Pancreas (tissue), 10 donors: ENCODE measurements at regions not wholly inside any gene's neighbourhood (a gene's known extent, or its start where the extent isn't known, plus 50 kb on each side); places are given as distances from the start of the nearest gene placed in this dataset.

Experiments used
- ATAC-seq, 4 donors: fragments of 200-7000 bp; cut with Tn5 transposase; one replicate each; pipeline versions ENCODE4 v1.8.0 to v1.9.1; 2020; ENCODE audit warnings: mild to moderate bottlenecking in 4 of 4, moderate library complexity in 4 of 4
- DNase-seq, 6 donors: peaks; one replicate each; pipeline ENCODE4 v3.0.0-alpha.2; 2020
- FAIRE-seq: peaks from 2 replicates; lab custom pipeline; 2012; peaks lifted over from hg19 to GRCh38; lab: Jason Lieb, UNC
- H3K27ac ChIP-seq, 4 donors: fragments of 200-600 bp; sonication (generic); 1 replicate in 3 of 4; 2 replicates in 1 of 4; pipeline versions ENCODE4 v1.5.0 to v1.8.0; 2020
- H3K27me3 ChIP-seq, 4 donors: fragments of 200-600 bp; one replicate each; pipeline ENCODE4 v1.8.0; 2021
- H3K36me3 ChIP-seq, 3 donors: fragments of 200-600 bp; sonication (generic) in 1 of 3; one replicate each; pipeline versions ENCODE4 v1.5.0 to v1.8.0; 2020 to 2021
- H3K4me1 ChIP-seq, 3 donors: fragments of 200-600 bp; one replicate each; pipeline ENCODE4 v1.8.0; 2021
- H3K4me3 ChIP-seq, 4 donors: fragments of 200-600 bp; sonication (generic) in 2 of 4; one replicate each; pipeline versions ENCODE4 v1.5.0 to v1.8.0; 2020 to 2021
- H3K9me3 ChIP-seq, 4 donors: fragments of 200-600 bp; one replicate each; pipeline ENCODE4 v1.8.0; 2021
- WGBS, 2 donors: extraction: QIAGEN DNeasy Blood & Tissue Kit; methylation state at CpG; one replicate each; pipeline ENCODE4 v1.1.7; 2013; 5-methylcytosine and 5-hydroxymethylcytosine counted together
- intact Hi-C, 3 donors: fragments of 100-400 bp; cut with DNase I; formaldehyde crosslinking; loops; one replicate each; pipeline versions ENCODE4 v1.11.1 to v1.14.2; 2022
- TF ChIP-seq, protein P1 (sequence below), 4 donors: fragments of 200-600 bp; sonication (generic) in 3 of 4; IDR thresholded peaks; one replicate each; pipeline versions ENCODE4 v1.5.0 to v1.8.0; 2021; ENCODE audit warnings: antibody characterized with exemption in 4 of 4
- donor health status: healthy with polysubstance abuse.
- donor health status: DM: no; HTN: no; CAD: no; lungs with moderate emphysema.
- donor health status: DM: no; HTN: no; CAD: no.
- donor health status: control.
- donor health status: control.
- donor health status: Bipolar disorder and iron deficiency.
- donor health status: DM: yes; HTN: yes; CAD: no.
- donor health status: DM: no; HTN: no; CAD: no.
- donor health status: DM: no; HTN: no; CAD: no.
- donor health status: DM: yes; HTN: yes; CAD: no.

DNA sequence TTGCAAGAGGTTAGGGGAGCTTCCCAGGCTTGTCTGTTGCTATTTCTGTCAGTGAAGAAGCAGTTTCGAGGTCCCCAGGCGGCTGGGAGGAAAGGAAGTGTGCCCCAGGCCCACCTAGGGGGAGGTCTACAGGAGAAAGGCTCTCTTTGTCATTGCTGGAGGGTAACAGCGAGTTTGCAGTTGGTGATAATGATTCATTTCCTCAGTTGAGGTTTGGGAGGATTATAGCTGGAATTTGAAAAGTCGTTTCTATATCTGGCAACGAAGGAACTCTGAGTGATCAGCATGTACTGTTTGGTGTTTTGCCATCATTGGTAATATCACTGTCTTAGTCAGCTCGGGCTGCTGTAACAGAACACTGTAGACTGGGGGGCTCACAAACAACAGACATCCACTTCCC, 65.5 kb upstream of the UBE3A start:
- TF ChIP-seq, protein P1, sequence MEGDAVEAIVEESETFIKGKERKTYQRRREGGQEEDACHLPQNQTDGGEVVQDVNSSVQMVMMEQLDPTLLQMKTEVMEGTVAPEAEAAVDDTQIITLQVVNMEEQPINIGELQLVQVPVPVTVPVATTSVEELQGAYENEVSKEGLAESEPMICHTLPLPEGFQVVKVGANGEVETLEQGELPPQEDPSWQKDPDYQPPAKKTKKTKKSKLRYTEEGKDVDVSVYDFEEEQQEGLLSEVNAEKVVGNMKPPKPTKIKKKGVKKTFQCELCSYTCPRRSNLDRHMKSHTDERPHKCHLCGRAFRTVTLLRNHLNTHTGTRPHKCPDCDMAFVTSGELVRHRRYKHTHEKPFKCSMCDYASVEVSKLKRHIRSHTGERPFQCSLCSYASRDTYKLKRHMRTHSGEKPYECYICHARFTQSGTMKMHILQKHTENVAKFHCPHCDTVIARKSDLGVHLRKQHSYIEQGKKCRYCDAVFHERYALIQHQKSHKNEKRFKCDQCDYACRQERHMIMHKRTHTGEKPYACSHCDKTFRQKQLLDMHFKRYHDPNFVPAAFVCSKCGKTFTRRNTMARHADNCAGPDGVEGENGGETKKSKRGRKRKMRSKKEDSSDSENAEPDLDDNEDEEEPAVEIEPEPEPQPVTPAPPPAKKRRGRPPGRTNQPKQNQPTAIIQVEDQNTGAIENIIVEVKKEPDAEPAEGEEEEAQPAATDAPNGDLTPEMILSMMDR (IDR thresholded peaks at IDR 0.05), result no peak
- H3K27ac ChIP-seq, result no peak overlapping the region
- DNase-seq (no peak), ATAC-seq (no peak), FAIRE-seq (no peak)
- H3K27me3 ChIP-seq, result no peaks in the 10 kb centered on the region
- H3K4me1 ChIP-seq, result no peaks in the 10 kb centered on the region
- 49 to 67% methylated on average over 6 of the region's 6 CpGs for WGBS, 2 donors
- no peaks in the 10 kb centered on the region for H3K9me3 ChIP-seq
- intact Hi-C loops, result loop anchor here in 1 of 3 donors (10.0 kb wide), 1 partner anchor 740 kb away; no protein-coding TSS in a partner anchor
- H3K4me3 ChIP-seq, result no peak overlapping the region
- H3K36me3 ChIP-seq, result no peaks in the 10 kb centered on the region

DNA sequence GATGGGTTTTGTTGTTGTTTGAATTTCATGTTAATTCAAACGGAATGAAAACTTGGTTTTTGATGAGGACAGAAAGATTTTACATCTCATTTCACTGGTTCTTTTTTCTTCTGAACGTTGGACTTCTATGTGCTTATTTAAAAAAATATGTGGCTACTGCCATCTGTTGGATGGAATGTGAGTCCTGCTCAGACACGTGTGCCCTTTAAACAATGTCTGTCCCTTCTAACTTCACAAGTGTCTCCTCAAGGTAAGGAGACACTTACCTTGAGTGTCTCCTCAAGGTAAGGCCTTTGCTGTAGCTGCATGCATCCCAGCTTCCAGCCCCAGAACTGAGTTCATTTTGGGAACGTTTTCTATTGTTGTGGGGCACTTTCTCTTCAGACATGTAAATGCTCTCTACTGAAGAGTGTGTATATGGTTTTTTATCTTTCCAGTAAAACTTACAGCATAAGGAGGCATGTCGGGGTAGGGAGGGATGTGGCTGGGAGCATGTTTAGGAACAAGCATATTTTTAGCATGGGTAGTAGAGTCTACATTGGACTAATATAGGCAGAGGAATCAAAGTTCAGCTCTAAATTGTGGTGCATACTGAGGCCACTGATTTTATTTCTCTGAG, 63.1 kb upstream of the UBE3A start:
- ATAC-seq (peak in 2 of 4 donors; percentile 55 to 64), FAIRE-seq (no peak), DNase-seq (peak in 1 of 6 donors; percentile 21)
- Histone ChIP-seq H3K27me3 (no peaks in the 10 kb centered on the region), H3K4me1 (no peaks in the 10 kb centered on the region), H3K4me3 (no peak overlapping the region), H3K27ac (no peak overlapping the region), H3K9me3 (no peaks in the 10 kb centered on the region), H3K36me3 (no peaks in the 10 kb centered on the region)
- TF ChIP-seq, protein P1 (IDR thresholded peaks at IDR 0.05), result peak in 3 of 4 donors; percentile 20 to 40 (median 33)
- intact Hi-C loops, result loop anchor here in 1 of 3 donors (10.0 kb wide), 1 partner anchor 737 kb away; no protein-coding TSS in a partner anchor
- WGBS, 2 donors, result 15 to 21% methylated on average over 5 of the region's 5 CpGs

DNA sequence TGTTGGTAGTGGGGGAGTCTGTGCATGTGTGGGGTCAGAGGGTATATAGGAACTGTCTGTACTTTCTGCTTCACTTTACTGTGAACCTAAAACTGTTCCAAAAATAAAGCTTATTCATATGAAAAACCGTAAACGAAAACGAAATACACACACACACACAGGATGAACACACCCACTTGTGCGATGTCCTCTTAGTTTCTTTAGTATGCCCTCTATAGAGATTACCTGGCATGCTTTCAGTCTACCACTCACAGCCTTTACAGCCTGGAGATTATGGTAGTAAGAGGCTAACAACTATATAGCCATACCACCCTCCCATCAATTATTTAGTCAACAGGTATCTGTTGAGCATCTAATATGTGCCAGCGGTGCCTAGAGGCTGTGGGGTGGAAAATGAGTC, 60.0 kb upstream of the UBE3A start:
- H3K27me3 ChIP-seq, result no peaks in the 10 kb centered on the region
- no peak for DNase-seq
- H3K36me3 ChIP-seq, result no peaks in the 10 kb centered on the region
- H3K4me1 ChIP-seq, result no peaks in the 10 kb centered on the region
- no peak for FAIRE-seq
- ATAC-seq, result no peak
- H3K9me3 ChIP-seq, result no peaks in the 10 kb centered on the region
- H3K4me3 ChIP-seq, result no peak overlapping the region
- intact Hi-C loops, result no loop called here
- WGBS, 2 donors, result 74 to 91% methylated on average over 5 of the region's 5 CpGs
- no peak overlapping the region for H3K27ac ChIP-seq
- TF ChIP-seq, protein P1 (IDR thresholded peaks at IDR 0.05), result no peak

DNA sequence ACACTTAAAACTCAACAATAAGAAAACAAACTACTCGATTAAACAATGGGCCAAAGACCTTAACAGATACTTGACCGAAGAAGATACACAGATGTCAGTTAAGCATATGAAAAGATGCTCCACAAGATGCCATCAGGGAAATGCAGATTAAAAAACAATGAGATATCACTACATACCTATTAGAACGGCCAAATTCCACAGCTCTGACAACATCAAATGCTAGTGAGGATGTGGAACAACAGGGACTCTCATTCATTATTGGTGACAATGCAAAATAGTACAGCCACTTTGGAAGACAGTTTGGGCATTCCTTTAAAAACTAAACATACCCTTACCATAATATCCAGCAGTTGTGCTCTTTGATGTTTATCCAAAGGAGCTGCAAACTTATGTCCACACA, 59.1 kb upstream of the UBE3A start:
- TF ChIP-seq, protein P1 (IDR thresholded peaks at IDR 0.05), result no peak
- Histone ChIP-seq H3K27me3 (no peaks in the 10 kb centered on the region), H3K4me1 (no peaks in the 10 kb centered on the region), H3K4me3 (no peak overlapping the region), H3K9me3 (no peaks in the 10 kb centered on the region), H3K36me3 (no peaks in the 10 kb centered on the region), H3K27ac (no peak overlapping the region)
- intact Hi-C loops, result no loop called here
- DNase-seq, result no peak
- no peak for FAIRE-seq
- ATAC-seq, result no peak
- 59 to 66% methylated on average over 3 of the region's 3 CpGs for WGBS, 2 donors

DNA sequence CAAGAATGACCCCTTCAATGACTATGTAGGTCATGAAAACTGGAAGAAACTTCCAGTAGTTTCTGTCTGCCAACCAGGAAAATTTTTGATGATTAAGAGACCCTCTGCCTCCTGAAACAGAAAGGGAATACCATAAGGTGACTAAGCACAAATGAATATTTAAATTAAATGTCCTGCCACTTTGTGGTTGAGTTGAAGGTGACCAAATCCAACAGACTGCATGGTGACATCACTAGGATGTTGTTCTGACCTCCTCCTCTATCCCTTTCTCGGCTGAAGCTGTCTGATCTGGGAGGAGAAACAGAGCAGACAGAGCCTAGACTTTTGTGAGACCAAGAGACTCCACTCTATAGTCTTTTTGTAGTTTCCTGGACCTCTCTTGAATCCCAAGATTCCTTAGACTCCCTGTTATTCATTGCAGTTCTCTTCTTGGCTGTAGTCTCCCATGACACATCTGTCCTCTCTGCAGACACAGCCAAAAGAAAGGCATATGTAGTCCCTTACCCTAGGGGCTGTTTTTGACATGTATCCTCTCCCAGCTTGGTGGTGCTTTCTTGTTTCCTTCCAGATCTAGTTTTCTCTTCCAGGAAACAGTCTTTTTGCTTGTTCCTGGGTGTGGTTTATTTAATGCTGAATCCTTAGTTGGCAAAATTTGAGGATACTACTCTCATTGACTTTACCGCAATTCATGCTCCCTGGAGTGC, 55.2 kb upstream of the UBE3A start:
- H3K4me1 ChIP-seq, result no peaks in the 10 kb centered on the region
- no peak for ATAC-seq
- WGBS, 2 donors, result 71 to 91% methylated on average over 2 of the region's 2 CpGs
- DNase-seq, result no peak
- no peaks in the 10 kb centered on the region for H3K36me3 ChIP-seq
- FAIRE-seq, result no peak
- no peaks in the 10 kb centered on the region for H3K27me3 ChIP-seq
- no peak overlapping the region for H3K4me3 ChIP-seq
- TF ChIP-seq, protein P1 (IDR thresholded peaks at IDR 0.05), result no peak
- no peaks in the 10 kb centered on the region for H3K9me3 ChIP-seq
- no peak overlapping the region for H3K27ac ChIP-seq
- intact Hi-C loops, result no loop called here
